ENCODE measurements at regions not wholly inside any gene's neighbourhood (a gene's known extent, or its start where the extent isn't known, plus 50 kb on each side); places are given as distances from the start of the nearest gene placed in this dataset.

DNA sequence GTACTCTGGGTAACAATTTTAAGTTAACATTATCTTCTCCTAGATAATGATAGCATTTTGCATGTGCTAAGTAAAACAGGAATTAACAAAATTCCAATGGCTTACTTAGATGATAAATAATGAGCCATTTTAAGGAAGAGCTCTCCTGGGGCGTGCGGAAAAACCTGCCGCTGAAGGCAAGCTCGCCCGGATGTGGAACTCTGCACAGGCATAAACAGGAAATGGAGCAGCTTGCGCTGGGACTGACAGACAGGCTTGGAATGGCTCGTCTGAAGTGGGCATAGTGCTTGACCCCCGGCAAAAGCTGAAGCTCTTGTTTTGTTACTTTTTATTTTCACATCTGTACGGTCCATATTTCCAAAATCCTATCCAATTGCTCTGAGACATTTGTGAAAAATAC lies 169.2 kb downstream of the ZNF281 start:
- TF ChIP-seq, protein P1, sequence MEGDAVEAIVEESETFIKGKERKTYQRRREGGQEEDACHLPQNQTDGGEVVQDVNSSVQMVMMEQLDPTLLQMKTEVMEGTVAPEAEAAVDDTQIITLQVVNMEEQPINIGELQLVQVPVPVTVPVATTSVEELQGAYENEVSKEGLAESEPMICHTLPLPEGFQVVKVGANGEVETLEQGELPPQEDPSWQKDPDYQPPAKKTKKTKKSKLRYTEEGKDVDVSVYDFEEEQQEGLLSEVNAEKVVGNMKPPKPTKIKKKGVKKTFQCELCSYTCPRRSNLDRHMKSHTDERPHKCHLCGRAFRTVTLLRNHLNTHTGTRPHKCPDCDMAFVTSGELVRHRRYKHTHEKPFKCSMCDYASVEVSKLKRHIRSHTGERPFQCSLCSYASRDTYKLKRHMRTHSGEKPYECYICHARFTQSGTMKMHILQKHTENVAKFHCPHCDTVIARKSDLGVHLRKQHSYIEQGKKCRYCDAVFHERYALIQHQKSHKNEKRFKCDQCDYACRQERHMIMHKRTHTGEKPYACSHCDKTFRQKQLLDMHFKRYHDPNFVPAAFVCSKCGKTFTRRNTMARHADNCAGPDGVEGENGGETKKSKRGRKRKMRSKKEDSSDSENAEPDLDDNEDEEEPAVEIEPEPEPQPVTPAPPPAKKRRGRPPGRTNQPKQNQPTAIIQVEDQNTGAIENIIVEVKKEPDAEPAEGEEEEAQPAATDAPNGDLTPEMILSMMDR (IDR thresholded peaks at IDR 0.05): no peak
- no peak for TF ChIP-seq EP300 (IDR thresholded peaks at IDR 0.05)
